ENCODE measurements at regions not wholly inside any gene's neighbourhood (a gene's known extent, or its start where the extent isn't known, plus 50 kb on each side); places are given as distances from the start of the nearest gene placed in this dataset.

- TF ChIP-seq CTCF (IDR thresholded peaks at IDR 0.05 in 4 of 5, conservative IDR thresholded peaks at IDR 0.05 in 1 of 5): no peak
- TF ChIP-seq POLR2A (IDR thresholded peaks at IDR 0.05): no peak
Measured at GRCh38 chr9:88060746-88061145, 77.5 kb downstream of the SPATA31C2 start.
